Activated CD4-positive, alpha-beta T cell treated with anti-CD3 and anti-CD28 coated beads, Interleukin-2, Interleukin-6, amounts not matched to agents 100 ng/mL and 50 ng/mL, durations not matched to agents 16 hours and 8 hours (primary cell): ENCODE measurements at regions not wholly inside any gene's neighbourhood (a gene's known extent, or its start where the extent isn't known, plus 50 kb on each side); places are given as distances from the start of the nearest gene placed in this dataset.
"Not testable (repeated sequence)": the region's sequence is repeated elsewhere in the genome, so short reads cannot be mapped to it uniquely, and the experiment has no call there.

Source experiments
- DNase-seq: peaks from one replicate; pipeline ENCODE4 v3.0.0-alpha.2; 2020

GRCh38 chr18:56000041-56000440 lies 412.0 kb upstream of the TCF4 start:
- no peak for DNase-seq

GRCh38 chr18:55999641-56000040 lies 411.6 kb upstream of the TCF4 start:
- DNase-seq: no peak

- no peak for DNase-seq
Observed at GRCh38 chr18:55998801-55999385, 410.9 kb upstream of the TCF4 start.

GRCh38 chr18:55998071-55998522 lies 410.1 kb upstream of the TCF4 start:
- DNase-seq: no peak

GRCh38 chr18:55997151-55997561 lies 409.2 kb upstream of the TCF4 start:
- DNase-seq: no peak

GRCh38 chr18:55996717-55997116 lies 408.7 kb upstream of the TCF4 start:
- DNase-seq: no peak

GRCh38 chr18:55990186-55990585 lies 402.2 kb upstream of the TCF4 start:
- DNase-seq: no peak

- no peak for DNase-seq
Observed at GRCh38 chr18:55988537-55988936, 400.5 kb upstream of the TCF4 start.

- no peak for DNase-seq
Observed at GRCh38 chr18:55983433-55983832, 395.4 kb upstream of the TCF4 start.

- no peak for DNase-seq
Observed at GRCh38 chr18:55982992-55983391, 395.0 kb upstream of the TCF4 start.

GRCh38 chr18:55981712-55982475 lies 393.9 kb upstream of the TCF4 start:
- DNase-seq: no peak

GRCh38 chr18:55974521-55974920 lies 386.5 kb upstream of the TCF4 start:
- DNase-seq: no peak

GRCh38 chr18:55968550-55968949 lies 380.6 kb upstream of the TCF4 start:
- no peak for DNase-seq

- no peak for DNase-seq
Observed at GRCh38 chr18:55967019-55967418, 379.0 kb upstream of the TCF4 start.

- DNase-seq: no peak
Observed at GRCh38 chr18:55964171-55964570, 376.2 kb upstream of the TCF4 start.

GRCh38 chr18:55953326-55953725 lies 365.3 kb upstream of the TCF4 start:
- DNase-seq: no peak

- not testable (repeated sequence) for DNase-seq
Observed at GRCh38 chr18:55951738-55952137, 363.7 kb upstream of the TCF4 start.

GRCh38 chr18:55950379-55951166 lies 362.6 kb upstream of the TCF4 start:
- no peak for DNase-seq

- DNase-seq: no peak
Observed at GRCh38 chr18:55934821-55935220, 346.8 kb upstream of the TCF4 start.

GRCh38 chr18:55932675-55933074 lies 344.7 kb upstream of the TCF4 start:
- no peak for DNase-seq

- DNase-seq: no peak
Observed at GRCh38 chr18:55927831-55928230, 339.8 kb upstream of the TCF4 start.

- no peak for DNase-seq
Observed at GRCh38 chr18:55925772-55926171, 337.8 kb upstream of the TCF4 start.

GRCh38 chr18:55920063-55920462 lies 332.1 kb upstream of the TCF4 start:
- DNase-seq: no peak

GRCh38 chr18:55918444-55918843 lies 330.5 kb upstream of the TCF4 start:
- DNase-seq: no peak
